ENCODE measurements at regions not wholly inside any gene's neighbourhood (a gene's known extent, or its start where the extent isn't known, plus 50 kb on each side); places are given as distances from the start of the nearest gene placed in this dataset.

DNA sequence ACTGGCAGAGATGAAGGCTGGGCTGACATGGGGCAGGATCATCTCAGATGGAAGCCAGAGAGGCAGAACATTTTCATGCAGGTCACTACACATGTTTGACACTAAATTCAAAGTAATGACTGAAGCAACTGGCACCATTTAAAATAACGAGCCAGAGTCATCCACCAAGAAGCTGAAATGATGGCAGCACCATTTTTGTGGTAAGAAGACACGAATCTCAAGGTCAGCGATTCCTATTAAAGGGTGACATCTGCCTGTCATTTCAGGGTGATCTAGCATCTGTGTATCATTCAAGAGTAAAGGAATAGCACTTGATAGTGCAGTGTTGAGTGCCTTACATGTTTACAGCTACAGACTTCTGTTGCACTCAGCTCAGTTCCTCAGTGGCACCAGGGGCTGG is 113.4 kb upstream of the C11orf87 start:
- Histone ChIP-seq H3K9ac (no peak overlapping the region), H4K20me1 (ENCODE audit: insufficient read depth) (no peaks in the 10 kb centered on the region), H3K36me3 (ENCODE audit: insufficient read depth) (no peaks in the 10 kb centered on the region), H3K27me3 (ENCODE audit: insufficient read depth, low read depth) (no peaks in the 10 kb centered on the region), H2AFZ (ENCODE audit: low read depth) (no peak overlapping the region), H3K79me2 (ENCODE audit: insufficient read depth, low read depth) (no peaks in the 10 kb centered on the region), H3K4me1 (ENCODE audit: low read depth, poor library complexity, severe bottlenecking) (peaks cover 12% of the 10 kb centered on the region), H3K27ac (no peak overlapping the region), H3K4me3 (IDR thresholded peaks at IDR 0.05; ENCODE audit: insufficient read depth, low read depth, low read length) (no peak overlapping the region), H3K4me2 (no peak overlapping the region)
- TF ChIP-seq, protein P1, sequence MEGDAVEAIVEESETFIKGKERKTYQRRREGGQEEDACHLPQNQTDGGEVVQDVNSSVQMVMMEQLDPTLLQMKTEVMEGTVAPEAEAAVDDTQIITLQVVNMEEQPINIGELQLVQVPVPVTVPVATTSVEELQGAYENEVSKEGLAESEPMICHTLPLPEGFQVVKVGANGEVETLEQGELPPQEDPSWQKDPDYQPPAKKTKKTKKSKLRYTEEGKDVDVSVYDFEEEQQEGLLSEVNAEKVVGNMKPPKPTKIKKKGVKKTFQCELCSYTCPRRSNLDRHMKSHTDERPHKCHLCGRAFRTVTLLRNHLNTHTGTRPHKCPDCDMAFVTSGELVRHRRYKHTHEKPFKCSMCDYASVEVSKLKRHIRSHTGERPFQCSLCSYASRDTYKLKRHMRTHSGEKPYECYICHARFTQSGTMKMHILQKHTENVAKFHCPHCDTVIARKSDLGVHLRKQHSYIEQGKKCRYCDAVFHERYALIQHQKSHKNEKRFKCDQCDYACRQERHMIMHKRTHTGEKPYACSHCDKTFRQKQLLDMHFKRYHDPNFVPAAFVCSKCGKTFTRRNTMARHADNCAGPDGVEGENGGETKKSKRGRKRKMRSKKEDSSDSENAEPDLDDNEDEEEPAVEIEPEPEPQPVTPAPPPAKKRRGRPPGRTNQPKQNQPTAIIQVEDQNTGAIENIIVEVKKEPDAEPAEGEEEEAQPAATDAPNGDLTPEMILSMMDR (conservative IDR thresholded peaks at IDR 0.05; ENCODE audit: low read depth, low read length), result no peak

DNA sequence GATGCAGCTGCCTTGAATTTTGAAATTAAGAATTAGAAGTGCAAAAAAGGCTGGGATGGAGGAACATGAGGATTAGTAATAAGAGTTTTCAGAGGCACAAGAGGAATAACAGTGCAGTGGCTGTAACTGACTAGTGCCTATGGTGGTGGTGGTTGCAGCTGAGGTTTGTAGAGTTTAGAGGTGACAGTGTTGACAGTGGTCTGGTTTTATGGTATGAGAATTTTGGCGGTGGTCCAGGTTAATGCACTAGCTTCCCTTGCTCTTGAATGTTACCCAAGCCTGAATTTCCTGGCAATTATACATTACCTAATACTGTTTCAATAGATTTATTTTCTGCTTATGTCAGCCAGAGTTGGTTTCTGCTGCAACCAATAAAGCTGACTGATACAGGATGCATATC is 112.8 kb upstream of the C11orf87 start:
- H2AFZ ChIP-seq (ENCODE audit: low read depth), result no peak overlapping the region
- TF ChIP-seq, protein P1 (conservative IDR thresholded peaks at IDR 0.05; ENCODE audit: low read depth, low read length), result no peak
- no peak overlapping the region for H3K9ac ChIP-seq
- peaks cover 12% of the 10 kb centered on the region for H3K4me1 ChIP-seq (ENCODE audit: low read depth, poor library complexity, severe bottlenecking)
- H3K4me2 ChIP-seq, result no peak overlapping the region
- H3K27me3 ChIP-seq (ENCODE audit: insufficient read depth, low read depth), result no peaks in the 10 kb centered on the region
- no peaks in the 10 kb centered on the region for H4K20me1 ChIP-seq (ENCODE audit: insufficient read depth)
- H3K79me2 ChIP-seq (ENCODE audit: insufficient read depth, low read depth), result no peaks in the 10 kb centered on the region
- H3K4me3 ChIP-seq (IDR thresholded peaks at IDR 0.05; ENCODE audit: insufficient read depth, low read depth, low read length), result no peak overlapping the region
- H3K36me3 ChIP-seq (ENCODE audit: insufficient read depth), result no peaks in the 10 kb centered on the region
- H3K27ac ChIP-seq, result no peak overlapping the region

DNA sequence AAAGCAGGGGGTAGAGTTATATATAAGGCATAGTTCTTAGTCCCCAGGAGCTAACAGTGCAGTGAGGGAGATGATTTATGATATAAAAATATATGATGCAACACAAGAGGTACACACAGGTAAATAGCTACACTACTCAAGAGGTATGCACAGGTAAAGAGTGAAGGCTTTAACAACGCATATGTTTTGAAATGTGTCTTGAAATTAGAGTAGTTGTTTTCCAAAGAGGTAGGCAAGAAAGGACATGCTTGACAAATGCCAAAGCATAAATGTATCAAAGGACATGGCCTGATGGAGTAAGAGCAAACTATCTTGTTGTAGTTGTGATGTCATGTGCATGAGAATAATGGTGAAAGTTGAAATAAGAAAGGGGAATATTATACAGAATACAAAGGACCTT is 104.3 kb upstream of the C11orf87 start:
- Histone ChIP-seq H3K36me3 (ENCODE audit: insufficient read depth) (no peaks in the 10 kb centered on the region), H3K4me3 (IDR thresholded peaks at IDR 0.05; ENCODE audit: insufficient read depth, low read depth, low read length) (no peak overlapping the region), H2AFZ (ENCODE audit: low read depth) (no peak overlapping the region), H3K4me1 (ENCODE audit: low read depth, poor library complexity, severe bottlenecking) (no peaks in the 10 kb centered on the region), H3K27ac (no peak overlapping the region), H3K4me2 (no peak overlapping the region), H3K79me2 (ENCODE audit: insufficient read depth, low read depth) (no peaks in the 10 kb centered on the region), H3K27me3 (ENCODE audit: insufficient read depth, low read depth) (no peaks in the 10 kb centered on the region), H4K20me1 (ENCODE audit: insufficient read depth) (no peaks in the 10 kb centered on the region), H3K9ac (no peak overlapping the region)
- TF ChIP-seq, protein P1 (conservative IDR thresholded peaks at IDR 0.05; ENCODE audit: low read depth, low read length), result no peak

GRCh38 chr11:109320595-109320994 is 101.4 kb upstream of the C11orf87 start:
- Histone ChIP-seq H3K9ac (no peak overlapping the region), H3K4me1 (ENCODE audit: low read depth, poor library complexity, severe bottlenecking) (no peaks in the 10 kb centered on the region), H3K4me2 (no peak overlapping the region), H3K36me3 (ENCODE audit: insufficient read depth) (no peaks in the 10 kb centered on the region), H3K4me3 (IDR thresholded peaks at IDR 0.05; ENCODE audit: insufficient read depth, low read depth, low read length) (no peak overlapping the region), H4K20me1 (ENCODE audit: insufficient read depth) (no peaks in the 10 kb centered on the region), H3K27ac (no peak overlapping the region), H3K27me3 (ENCODE audit: insufficient read depth, low read depth) (no peaks in the 10 kb centered on the region), H3K79me2 (ENCODE audit: insufficient read depth, low read depth) (no peaks in the 10 kb centered on the region), H2AFZ (ENCODE audit: low read depth) (no peak overlapping the region)
- TF ChIP-seq, protein P1 (conservative IDR thresholded peaks at IDR 0.05; ENCODE audit: low read depth, low read length), result no peak
